ENCODE measurements at regions not wholly inside any gene's neighbourhood (a gene's known extent, or its start where the extent isn't known, plus 50 kb on each side); places are given as distances from the start of the nearest gene placed in this dataset.

GRCh38 chr5:8188874-8189565, 320.1 kb downstream of the MTRR start:
- TF ChIP-seq CTCF (IDR thresholded peaks at IDR 0.05), result no peak

GRCh38 chr5:8192840-8193239, 323.9 kb downstream of the MTRR start:
- no peaks in the 10 kb centered on the region for H3K36me3 Mint-ChIP-seq (ENCODE audit: low read depth)
- no peak for DNase-seq
- H3K27me3 Mint-ChIP-seq (ENCODE audit: insufficient read depth), result no peaks in the 10 kb centered on the region
- no peak overlapping the region for H3K27ac Mint-ChIP-seq
- no peak overlapping the region for H3K4me3 Mint-ChIP-seq
- peaks cover 10% of the 10 kb centered on the region; the same call in 1 of the 2 replicates for H3K9me3 Mint-ChIP-seq
- no peaks in the 10 kb centered on the region for H3K4me1 Mint-ChIP-seq (ENCODE audit: low read depth)
- no peak for TF ChIP-seq CTCF (IDR thresholded peaks at IDR 0.05)

More at GRCh38 chr5:8188874-8189565, 320.1 kb downstream of the MTRR start:
- no peaks in the 10 kb centered on the region for H3K27me3 Mint-ChIP-seq (ENCODE audit: insufficient read depth)
- no peaks in the 10 kb centered on the region for H3K36me3 Mint-ChIP-seq (ENCODE audit: low read depth)
- no peaks in the 10 kb centered on the region for H3K4me1 Mint-ChIP-seq (ENCODE audit: low read depth)
- DNase-seq, result no peak
- no peak overlapping the region for H3K27ac Mint-ChIP-seq
- H3K4me3 Mint-ChIP-seq, result no peak overlapping the region
- peaks cover 4% of the 10 kb centered on the region for H3K9me3 Mint-ChIP-seq

GRCh38 chr5:8196061-8196460, 327.1 kb downstream of the MTRR start:
- DNase-seq, result no peak
- no peaks in the 10 kb centered on the region for H3K4me1 Mint-ChIP-seq (ENCODE audit: low read depth)
- H3K36me3 Mint-ChIP-seq (ENCODE audit: low read depth), result no peaks in the 10 kb centered on the region
- no peak for TF ChIP-seq CTCF (IDR thresholded peaks at IDR 0.05)
- peaks cover 3% of the 10 kb centered on the region; the same call in 1 of the 2 replicates for H3K27me3 Mint-ChIP-seq (ENCODE audit: insufficient read depth)
- no peak overlapping the region for H3K27ac Mint-ChIP-seq
- no peak overlapping the region for H3K4me3 Mint-ChIP-seq
- peaks cover 10% of the 10 kb centered on the region for H3K9me3 Mint-ChIP-seq

GRCh38 chr5:8208307-8208706, 339.4 kb downstream of the MTRR start:
- Mint-ChIP-seq H3K27me3 (ENCODE audit: insufficient read depth) (no peaks in the 10 kb centered on the region; the same call in 1 of the 2 replicates), H3K27ac (no peak overlapping the region)

GRCh38 chr5:8209500-8209899, 340.6 kb downstream of the MTRR start:
- Mint-ChIP-seq H3K36me3 (ENCODE audit: low read depth) (no peaks in the 10 kb centered on the region), H3K9me3 (peaks cover 7% of the 10 kb centered on the region; the same call in 1 of the 2 replicates), H3K4me3 (no peak overlapping the region), H3K27me3 (ENCODE audit: insufficient read depth) (no peaks in the 10 kb centered on the region; the same call in 1 of the 2 replicates), H3K27ac (no peak overlapping the region), H3K4me1 (ENCODE audit: low read depth) (no peaks in the 10 kb centered on the region)
- DNase-seq, result no peak
- no peak for TF ChIP-seq CTCF (IDR thresholded peaks at IDR 0.05)

More at GRCh38 chr5:8208307-8208706, 339.4 kb downstream of the MTRR start:
- no peak for DNase-seq
- no peak for TF ChIP-seq CTCF (IDR thresholded peaks at IDR 0.05)
- H3K4me3 Mint-ChIP-seq, result no peak overlapping the region
- H3K4me1 Mint-ChIP-seq (ENCODE audit: low read depth), result no peaks in the 10 kb centered on the region
- no peaks in the 10 kb centered on the region for H3K36me3 Mint-ChIP-seq (ENCODE audit: low read depth)
- peaks cover 13% of the 10 kb centered on the region; the same call in 1 of the 2 replicates for H3K9me3 Mint-ChIP-seq
